ENCODE measurements at regions not wholly inside any gene's neighbourhood (a gene's known extent, or its start where the extent isn't known, plus 50 kb on each side); places are given as distances from the start of the nearest gene placed in this dataset.

DNA sequence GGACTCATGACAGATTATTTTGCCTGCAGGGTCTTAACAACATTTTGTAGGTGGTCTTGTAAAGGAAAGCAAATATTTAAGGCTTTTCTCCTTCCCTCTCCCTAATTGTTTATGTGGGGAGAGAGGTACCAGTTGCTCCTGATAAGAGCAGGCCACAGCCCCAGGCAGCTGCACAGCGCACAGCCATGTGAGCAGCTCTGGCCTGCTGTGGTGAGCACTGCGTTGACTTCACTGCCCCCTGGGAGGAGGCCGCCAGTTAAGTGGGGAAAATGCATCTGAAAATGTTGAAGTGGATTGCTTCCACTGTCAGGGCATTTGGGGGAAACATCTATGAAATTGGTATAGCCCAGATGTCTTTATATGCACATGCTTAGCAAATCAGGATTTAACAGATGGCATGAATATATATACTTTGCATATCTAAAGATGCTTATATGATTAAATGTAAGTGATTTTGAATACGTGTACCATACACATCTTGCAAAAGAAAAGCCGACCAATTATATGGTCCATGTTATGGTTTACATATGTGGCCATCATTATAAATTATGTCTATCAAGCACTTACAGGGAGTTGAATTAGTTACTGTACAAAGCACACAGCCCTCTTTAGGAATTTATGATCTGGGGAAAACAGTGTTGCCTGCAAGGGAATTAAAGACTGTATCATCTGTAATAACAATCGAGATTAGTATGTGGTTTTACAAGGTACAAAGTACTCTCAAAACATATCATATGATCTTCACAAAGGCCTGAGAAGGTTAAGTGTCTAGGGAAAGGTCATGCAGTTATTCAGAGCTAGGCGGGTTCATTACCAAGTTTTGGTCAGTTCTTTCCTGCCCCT, 132.1 kb downstream of the RHOU start:
- DNase-seq (ENCODE audit: extremely low spot score, unreplicated experiment), result peak; percentile 59
- no peaks in the 10 kb centered on the region for H3K36me3 Mint-ChIP-seq (ENCODE audit: unreplicated experiment)
- no peak overlapping the region for H3K4me3 Mint-ChIP-seq (ENCODE audit: unreplicated experiment)
- H3K4me1 Mint-ChIP-seq (ENCODE audit: unreplicated experiment), result peaks cover 57% of the 10 kb centered on the region
- TF ChIP-seq, protein P1, sequence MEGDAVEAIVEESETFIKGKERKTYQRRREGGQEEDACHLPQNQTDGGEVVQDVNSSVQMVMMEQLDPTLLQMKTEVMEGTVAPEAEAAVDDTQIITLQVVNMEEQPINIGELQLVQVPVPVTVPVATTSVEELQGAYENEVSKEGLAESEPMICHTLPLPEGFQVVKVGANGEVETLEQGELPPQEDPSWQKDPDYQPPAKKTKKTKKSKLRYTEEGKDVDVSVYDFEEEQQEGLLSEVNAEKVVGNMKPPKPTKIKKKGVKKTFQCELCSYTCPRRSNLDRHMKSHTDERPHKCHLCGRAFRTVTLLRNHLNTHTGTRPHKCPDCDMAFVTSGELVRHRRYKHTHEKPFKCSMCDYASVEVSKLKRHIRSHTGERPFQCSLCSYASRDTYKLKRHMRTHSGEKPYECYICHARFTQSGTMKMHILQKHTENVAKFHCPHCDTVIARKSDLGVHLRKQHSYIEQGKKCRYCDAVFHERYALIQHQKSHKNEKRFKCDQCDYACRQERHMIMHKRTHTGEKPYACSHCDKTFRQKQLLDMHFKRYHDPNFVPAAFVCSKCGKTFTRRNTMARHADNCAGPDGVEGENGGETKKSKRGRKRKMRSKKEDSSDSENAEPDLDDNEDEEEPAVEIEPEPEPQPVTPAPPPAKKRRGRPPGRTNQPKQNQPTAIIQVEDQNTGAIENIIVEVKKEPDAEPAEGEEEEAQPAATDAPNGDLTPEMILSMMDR (IDR thresholded peaks at IDR 0.05), result no peak
- no peak overlapping the region for H3K27ac Mint-ChIP-seq (ENCODE audit: unreplicated experiment)
- H3K27me3 Mint-ChIP-seq (ENCODE audit: unreplicated experiment), result peaks cover 17% of the 10 kb centered on the region
- no peaks in the 10 kb centered on the region for H3K9me3 Mint-ChIP-seq (ENCODE audit: unreplicated experiment)

DNA sequence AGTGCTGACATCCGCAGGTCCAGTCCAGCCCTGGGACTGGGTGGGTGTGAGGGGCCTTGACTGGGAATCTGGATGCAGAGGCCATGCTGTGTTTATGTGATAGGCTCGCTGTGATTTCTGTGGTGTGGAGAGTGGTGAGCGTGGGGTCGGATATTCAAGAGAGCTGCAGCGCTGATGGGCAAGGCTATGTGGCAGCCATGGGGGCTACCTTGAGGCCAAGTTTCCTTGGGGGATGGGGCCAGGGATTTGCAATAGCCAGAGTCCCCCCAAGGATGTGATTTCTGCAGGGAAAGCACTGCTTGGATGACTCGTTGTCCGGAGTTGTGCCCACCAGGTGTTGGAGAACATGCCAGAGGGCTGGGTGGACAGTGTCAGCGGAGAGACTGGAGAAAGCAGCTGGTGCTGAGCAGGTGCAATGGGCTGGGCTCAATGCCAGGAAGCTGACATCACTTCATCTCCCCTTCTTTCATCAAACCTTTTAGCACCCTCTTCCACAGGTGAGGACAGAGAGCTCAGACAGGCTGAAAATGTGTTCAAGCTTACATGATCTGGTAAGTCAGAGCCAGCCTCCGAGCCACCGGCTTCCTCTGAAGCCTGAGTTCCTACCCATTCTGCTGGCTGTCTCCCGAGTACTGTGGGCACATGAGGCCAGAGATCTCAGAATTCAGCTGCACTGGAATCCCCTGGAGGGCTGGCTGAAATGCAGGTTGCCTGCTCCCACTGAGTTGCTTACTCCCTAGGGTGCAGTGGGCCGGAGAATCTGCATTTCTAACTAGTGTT, 132.9 kb downstream of the RHOU start:
- TF ChIP-seq, protein P1 (IDR thresholded peaks at IDR 0.05), result no peak
- Mint-ChIP-seq H3K27ac (ENCODE audit: unreplicated experiment) (no peak overlapping the region), H3K36me3 (ENCODE audit: unreplicated experiment) (no peaks in the 10 kb centered on the region), H3K4me1 (ENCODE audit: unreplicated experiment) (peaks cover 49% of the 10 kb centered on the region), H3K9me3 (ENCODE audit: unreplicated experiment) (no peaks in the 10 kb centered on the region), H3K4me3 (ENCODE audit: unreplicated experiment) (no peak overlapping the region), H3K27me3 (ENCODE audit: unreplicated experiment) (peaks cover 19% of the 10 kb centered on the region)
- peak; percentile 66 for DNase-seq (ENCODE audit: extremely low spot score, unreplicated experiment)

GRCh38 chr1:228868731-228869024, 133.4 kb downstream of the RHOU start:
- Mint-ChIP-seq H3K9me3 (ENCODE audit: unreplicated experiment) (no peaks in the 10 kb centered on the region), H3K4me1 (ENCODE audit: unreplicated experiment) (peaks cover 44% of the 10 kb centered on the region), H3K27ac (ENCODE audit: unreplicated experiment) (no peak overlapping the region), H3K4me3 (ENCODE audit: unreplicated experiment) (no peak overlapping the region), H3K36me3 (ENCODE audit: unreplicated experiment) (no peaks in the 10 kb centered on the region), H3K27me3 (ENCODE audit: unreplicated experiment) (peaks cover 21% of the 10 kb centered on the region)
- TF ChIP-seq, protein P1 (IDR thresholded peaks at IDR 0.05), result no peak
- no peak for DNase-seq (ENCODE audit: extremely low spot score, unreplicated experiment)

DNA sequence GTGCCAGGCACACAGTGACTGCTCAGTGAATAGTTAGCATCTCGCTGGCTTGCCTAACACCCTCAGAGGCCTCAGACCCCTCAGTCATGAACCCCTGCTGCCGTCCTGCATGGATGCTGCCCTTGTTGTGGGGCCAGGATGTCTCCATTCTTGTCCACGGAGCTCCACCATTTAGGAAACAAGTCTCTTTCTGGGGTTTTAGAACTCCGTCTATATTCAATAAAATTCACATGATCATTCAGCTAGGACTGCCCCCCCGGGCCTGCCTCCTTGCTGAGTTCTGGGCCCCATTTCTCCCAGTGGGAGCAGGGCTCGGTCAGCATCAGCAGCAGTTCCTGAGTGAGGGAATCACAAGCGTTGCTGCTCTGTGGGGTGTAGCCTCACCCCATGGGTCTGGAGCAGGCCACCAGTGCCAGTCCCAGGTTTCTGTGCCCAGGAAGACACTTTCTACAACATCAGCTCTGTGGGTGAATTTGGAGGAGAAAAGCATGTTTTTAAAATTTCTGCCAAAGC, 134.1 kb downstream of the RHOU start:
- Mint-ChIP-seq H3K4me3 (ENCODE audit: unreplicated experiment) (no peak overlapping the region), H3K27me3 (ENCODE audit: unreplicated experiment) (peaks cover 21% of the 10 kb centered on the region), H3K9me3 (ENCODE audit: unreplicated experiment) (no peaks in the 10 kb centered on the region), H3K36me3 (ENCODE audit: unreplicated experiment) (no peaks in the 10 kb centered on the region), H3K27ac (ENCODE audit: unreplicated experiment) (no peak overlapping the region), H3K4me1 (ENCODE audit: unreplicated experiment) (peaks cover 38% of the 10 kb centered on the region)
- TF ChIP-seq, protein P1 (IDR thresholded peaks at IDR 0.05), result no peak
- DNase-seq (ENCODE audit: extremely low spot score, unreplicated experiment), result peak; percentile 73

All from osteocyte (in vitro differentiated cells).